HL-60 (cell line): ENCODE measurements at regions not wholly inside any gene's neighbourhood (a gene's known extent, or its start where the extent isn't known, plus 50 kb on each side); places are given as distances from the start of the nearest gene placed in this dataset.

Source experiments
- DNase-seq, 2 experiments: peaks; one replicate each; pipeline ENCODE4 v3.0.0-alpha.2; 2010 to 2020; ENCODE audit warnings: low read depth in 1 of 2, low spot score in 1 of 2
- H3K27ac ChIP-seq: fragments of 250-450 bp; sonication (Bioruptor Pico); replicated peaks from 2 replicates; pipeline ENCODE4 v1.5.1; 2020; ENCODE audit warnings: mild to moderate bottlenecking, moderate library complexity
- H3K27me3 ChIP-seq: fragments of 250-450 bp; sonication (Bioruptor Pico); 2 replicates; pipeline ENCODE4 v1.5.1; 2021; ENCODE audit warnings: mild to moderate bottlenecking, moderate library complexity; ENCODE audit not compliant: insufficient read depth, poor library complexity, severe bottlenecking
- H3K4me3 ChIP-seq: replicated peaks from 2 replicates; pipeline ENCODE4 v1.5.1; 2011; ENCODE audit warnings: mild to moderate bottlenecking, control low read depth, low read length; ENCODE audit not compliant: insufficient read depth
- GABPA ChIP-seq: IDR thresholded peaks from 2 replicates; pipeline ENCODE4 v1.6.1; 2012; ENCODE audit warnings: low read depth
- POLR2AphosphoS5 ChIP-seq: IDR thresholded peaks from 2 replicates; pipeline ENCODE4 v1.6.1; 2012; ENCODE audit warnings: low read depth
- SPI1 ChIP-seq: IDR thresholded peaks from 2 replicates; pipeline ENCODE4 v1.6.1; 2012; ENCODE audit warnings: low read depth, mild to moderate bottlenecking, borderline replicate concordance
- TF ChIP-seq, protein P1 (sequence below): IDR thresholded peaks from 2 replicates; pipeline ENCODE4 v1.6.1; 2012; ENCODE audit warnings: low read depth; ENCODE audit not compliant: insufficient replicate concordance
- TF ChIP-seq, protein P2 (sequence below): IDR thresholded peaks from one replicate; pipeline ENCODE4 v1.5.1; 2011; ENCODE audit warnings: low read length, control low read depth, inconsistent platforms; ENCODE audit not compliant: insufficient read depth

DNA sequence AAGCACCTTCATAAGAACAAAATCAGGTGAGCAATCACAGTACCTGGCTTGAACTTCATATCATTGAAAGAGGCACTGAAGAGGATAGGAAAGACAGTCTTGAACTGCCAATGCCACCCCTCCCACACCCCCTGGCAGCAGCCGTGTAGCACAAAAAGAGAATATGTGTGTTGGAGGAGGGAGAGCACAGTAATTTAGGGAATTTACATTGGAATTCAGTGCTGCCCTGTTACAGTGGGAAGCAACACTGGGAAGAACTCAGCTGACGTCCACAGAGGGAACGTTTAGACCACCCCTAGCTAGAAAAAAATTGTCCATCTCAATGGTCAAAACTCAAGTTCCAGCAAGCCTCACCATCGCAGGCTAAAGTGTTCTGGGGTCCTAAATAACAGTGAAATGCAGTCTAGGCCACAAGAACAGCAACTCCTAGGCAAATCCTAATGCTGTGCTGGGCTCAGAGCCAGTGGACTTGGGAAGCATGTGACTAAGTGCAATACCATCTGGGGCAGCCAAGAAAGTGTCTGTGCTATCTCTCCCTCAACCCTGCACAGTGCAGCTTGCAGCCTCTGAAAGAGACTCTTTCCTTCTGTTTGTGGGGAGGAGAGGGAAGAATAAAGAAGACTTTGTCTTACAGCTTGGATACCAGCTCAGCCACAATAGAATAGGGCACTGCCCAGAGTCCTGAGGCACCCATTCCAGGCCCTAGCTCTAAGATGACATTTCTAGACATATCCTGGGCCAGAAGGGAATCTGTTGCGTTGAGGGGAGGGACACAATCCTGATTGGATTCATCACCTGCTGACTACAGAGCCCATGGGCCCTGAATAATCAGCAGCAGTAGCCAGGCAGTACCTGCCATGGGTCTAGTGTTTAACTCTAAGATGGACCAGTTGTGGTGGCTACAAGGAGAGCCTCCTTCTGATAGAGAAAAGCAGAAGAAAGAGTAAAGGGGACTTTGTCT lies 62.1 kb upstream of the VLDLR start:
- Histone ChIP-seq H3K4me3 (no peak overlapping the region), H3K27me3 (no peaks in the 10 kb centered on the region), H3K27ac (no peak overlapping the region)
- no peak for TF ChIP-seq SPI1
- TF ChIP-seq, protein P1, sequence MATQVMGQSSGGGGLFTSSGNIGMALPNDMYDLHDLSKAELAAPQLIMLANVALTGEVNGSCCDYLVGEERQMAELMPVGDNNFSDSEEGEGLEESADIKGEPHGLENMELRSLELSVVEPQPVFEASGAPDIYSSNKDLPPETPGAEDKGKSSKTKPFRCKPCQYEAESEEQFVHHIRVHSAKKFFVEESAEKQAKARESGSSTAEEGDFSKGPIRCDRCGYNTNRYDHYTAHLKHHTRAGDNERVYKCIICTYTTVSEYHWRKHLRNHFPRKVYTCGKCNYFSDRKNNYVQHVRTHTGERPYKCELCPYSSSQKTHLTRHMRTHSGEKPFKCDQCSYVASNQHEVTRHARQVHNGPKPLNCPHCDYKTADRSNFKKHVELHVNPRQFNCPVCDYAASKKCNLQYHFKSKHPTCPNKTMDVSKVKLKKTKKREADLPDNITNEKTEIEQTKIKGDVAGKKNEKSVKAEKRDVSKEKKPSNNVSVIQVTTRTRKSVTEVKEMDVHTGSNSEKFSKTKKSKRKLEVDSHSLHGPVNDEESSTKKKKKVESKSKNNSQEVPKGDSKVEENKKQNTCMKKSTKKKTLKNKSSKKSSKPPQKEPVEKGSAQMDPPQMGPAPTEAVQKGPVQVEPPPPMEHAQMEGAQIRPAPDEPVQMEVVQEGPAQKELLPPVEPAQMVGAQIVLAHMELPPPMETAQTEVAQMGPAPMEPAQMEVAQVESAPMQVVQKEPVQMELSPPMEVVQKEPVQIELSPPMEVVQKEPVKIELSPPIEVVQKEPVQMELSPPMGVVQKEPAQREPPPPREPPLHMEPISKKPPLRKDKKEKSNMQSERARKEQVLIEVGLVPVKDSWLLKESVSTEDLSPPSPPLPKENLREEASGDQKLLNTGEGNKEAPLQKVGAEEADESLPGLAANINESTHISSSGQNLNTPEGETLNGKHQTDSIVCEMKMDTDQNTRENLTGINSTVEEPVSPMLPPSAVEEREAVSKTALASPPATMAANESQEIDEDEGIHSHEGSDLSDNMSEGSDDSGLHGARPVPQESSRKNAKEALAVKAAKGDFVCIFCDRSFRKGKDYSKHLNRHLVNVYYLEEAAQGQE: no peak
- TF ChIP-seq, protein P2, sequence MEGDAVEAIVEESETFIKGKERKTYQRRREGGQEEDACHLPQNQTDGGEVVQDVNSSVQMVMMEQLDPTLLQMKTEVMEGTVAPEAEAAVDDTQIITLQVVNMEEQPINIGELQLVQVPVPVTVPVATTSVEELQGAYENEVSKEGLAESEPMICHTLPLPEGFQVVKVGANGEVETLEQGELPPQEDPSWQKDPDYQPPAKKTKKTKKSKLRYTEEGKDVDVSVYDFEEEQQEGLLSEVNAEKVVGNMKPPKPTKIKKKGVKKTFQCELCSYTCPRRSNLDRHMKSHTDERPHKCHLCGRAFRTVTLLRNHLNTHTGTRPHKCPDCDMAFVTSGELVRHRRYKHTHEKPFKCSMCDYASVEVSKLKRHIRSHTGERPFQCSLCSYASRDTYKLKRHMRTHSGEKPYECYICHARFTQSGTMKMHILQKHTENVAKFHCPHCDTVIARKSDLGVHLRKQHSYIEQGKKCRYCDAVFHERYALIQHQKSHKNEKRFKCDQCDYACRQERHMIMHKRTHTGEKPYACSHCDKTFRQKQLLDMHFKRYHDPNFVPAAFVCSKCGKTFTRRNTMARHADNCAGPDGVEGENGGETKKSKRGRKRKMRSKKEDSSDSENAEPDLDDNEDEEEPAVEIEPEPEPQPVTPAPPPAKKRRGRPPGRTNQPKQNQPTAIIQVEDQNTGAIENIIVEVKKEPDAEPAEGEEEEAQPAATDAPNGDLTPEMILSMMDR: no peak
- no peak for TF ChIP-seq GABPA
- TF ChIP-seq POLR2AphosphoS5: no peak
- no peak for DNase-seq

DNA sequence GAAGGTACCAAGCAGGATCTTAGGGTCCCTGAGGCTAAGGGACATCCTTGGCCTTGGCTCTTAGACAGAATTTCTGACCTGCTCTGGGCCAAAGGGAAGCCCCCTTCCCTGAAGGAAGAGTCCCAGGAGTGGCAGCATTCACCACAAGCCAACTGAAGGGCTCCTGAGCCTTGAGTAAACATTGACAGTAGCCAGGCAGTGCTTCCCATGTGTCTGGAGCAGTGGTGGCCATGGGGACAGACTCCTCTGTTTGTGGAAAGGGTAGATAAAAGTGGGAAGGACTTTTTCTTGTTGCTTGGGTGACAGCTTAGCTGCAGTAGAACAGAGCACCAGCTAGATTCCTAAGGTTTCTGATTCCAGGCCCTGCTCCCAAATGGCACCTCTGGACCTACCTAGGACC lies 61.4 kb upstream of the VLDLR start:
- no peak for TF ChIP-seq POLR2AphosphoS5
- TF ChIP-seq, protein P1: no peak
- no peak for TF ChIP-seq GABPA
- H3K4me3 ChIP-seq: no peak overlapping the region
- no peaks in the 10 kb centered on the region for H3K27me3 ChIP-seq
- DNase-seq: no peak
- no peak overlapping the region for H3K27ac ChIP-seq

DNA sequence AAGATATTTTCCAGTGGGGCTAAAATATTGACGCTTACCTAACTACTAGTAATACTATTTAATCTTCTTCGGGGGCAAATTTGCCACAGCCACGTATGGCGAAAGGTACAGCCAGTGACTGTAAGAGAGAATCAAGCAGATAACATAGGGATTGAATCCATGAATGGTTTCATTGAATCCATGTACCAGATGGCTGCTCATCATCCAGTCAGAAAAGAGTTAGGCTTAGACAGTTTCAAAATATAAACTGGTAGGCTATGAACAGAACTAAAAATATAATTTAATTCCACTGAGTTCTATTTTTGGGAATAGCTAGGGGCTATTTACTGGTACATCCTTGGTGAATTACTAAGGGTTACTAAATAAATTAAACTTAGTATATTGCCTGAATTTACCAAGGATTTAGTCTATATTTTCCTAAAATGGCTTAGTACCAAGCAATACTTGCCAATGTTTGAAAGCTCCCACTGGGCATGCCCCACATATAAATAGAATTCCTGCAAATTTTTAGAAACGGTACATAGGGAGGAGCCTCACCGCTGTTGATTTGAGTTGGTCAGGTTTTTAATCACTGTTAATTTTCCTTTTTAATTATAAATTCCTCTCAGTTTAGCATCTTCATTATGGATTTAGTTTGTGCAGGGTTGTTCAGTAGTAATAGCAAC lies 55.8 kb upstream of the VLDLR start:
- Histone ChIP-seq H3K27ac (no peak overlapping the region), H3K4me3 (no peak overlapping the region), H3K27me3 (no peaks in the 10 kb centered on the region)
- DNase-seq: no peak
- TF ChIP-seq, protein P1: no peak
- TF ChIP-seq GABPA (no peak), POLR2AphosphoS5 (no peak), SPI1 (no peak)
- TF ChIP-seq, protein P2: no peak
